ENCODE measurements at regions not wholly inside any gene's neighbourhood (a gene's known extent, or its start where the extent isn't known, plus 50 kb on each side); places are given as distances from the start of the nearest gene placed in this dataset.

DNA sequence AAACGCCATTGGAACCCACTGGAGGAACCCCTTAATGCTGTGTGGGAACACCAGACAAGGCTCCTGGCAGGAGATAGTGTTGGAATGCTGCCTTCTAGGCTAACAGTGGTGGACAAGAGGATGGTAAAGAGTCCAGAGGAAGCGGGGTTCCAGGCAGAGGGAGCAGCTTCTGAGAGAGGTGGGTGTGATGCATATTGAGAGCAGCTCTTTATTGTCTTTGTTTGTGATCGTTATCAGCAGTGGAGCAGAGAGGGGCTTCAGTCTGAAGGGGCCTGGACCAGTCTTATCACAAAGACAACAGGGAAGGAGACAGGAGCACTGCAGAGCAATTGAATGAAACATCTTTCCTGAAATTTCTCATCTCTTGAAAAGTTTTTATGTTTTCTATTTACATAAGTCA lies 106.8 kb upstream of the PLET1 start:
- TF ChIP-seq, protein P1, sequence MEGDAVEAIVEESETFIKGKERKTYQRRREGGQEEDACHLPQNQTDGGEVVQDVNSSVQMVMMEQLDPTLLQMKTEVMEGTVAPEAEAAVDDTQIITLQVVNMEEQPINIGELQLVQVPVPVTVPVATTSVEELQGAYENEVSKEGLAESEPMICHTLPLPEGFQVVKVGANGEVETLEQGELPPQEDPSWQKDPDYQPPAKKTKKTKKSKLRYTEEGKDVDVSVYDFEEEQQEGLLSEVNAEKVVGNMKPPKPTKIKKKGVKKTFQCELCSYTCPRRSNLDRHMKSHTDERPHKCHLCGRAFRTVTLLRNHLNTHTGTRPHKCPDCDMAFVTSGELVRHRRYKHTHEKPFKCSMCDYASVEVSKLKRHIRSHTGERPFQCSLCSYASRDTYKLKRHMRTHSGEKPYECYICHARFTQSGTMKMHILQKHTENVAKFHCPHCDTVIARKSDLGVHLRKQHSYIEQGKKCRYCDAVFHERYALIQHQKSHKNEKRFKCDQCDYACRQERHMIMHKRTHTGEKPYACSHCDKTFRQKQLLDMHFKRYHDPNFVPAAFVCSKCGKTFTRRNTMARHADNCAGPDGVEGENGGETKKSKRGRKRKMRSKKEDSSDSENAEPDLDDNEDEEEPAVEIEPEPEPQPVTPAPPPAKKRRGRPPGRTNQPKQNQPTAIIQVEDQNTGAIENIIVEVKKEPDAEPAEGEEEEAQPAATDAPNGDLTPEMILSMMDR (conservative IDR thresholded peaks at IDR 0.05 in 1 of 2, IDR thresholded peaks at IDR 0.05 in 1 of 2; ENCODE audit: extremely low read depth in 1 of 2, insufficient read depth in 1 of 2, low read depth in 1 of 2, low read length in 2 of 2), result no peak
- no peak for TF ChIP-seq EZH2 (IDR thresholded peaks at IDR 0.05; ENCODE audit: borderline replicate concordance, low read length)
